ENCODE measurements at regions not wholly inside any gene's neighbourhood (a gene's known extent, or its start where the extent isn't known, plus 50 kb on each side); places are given as distances from the start of the nearest gene placed in this dataset.
"Not testable (repeated sequence)": the region's sequence is repeated elsewhere in the genome, so short reads cannot be mapped to it uniquely, and the experiment has no call there.

DNA sequence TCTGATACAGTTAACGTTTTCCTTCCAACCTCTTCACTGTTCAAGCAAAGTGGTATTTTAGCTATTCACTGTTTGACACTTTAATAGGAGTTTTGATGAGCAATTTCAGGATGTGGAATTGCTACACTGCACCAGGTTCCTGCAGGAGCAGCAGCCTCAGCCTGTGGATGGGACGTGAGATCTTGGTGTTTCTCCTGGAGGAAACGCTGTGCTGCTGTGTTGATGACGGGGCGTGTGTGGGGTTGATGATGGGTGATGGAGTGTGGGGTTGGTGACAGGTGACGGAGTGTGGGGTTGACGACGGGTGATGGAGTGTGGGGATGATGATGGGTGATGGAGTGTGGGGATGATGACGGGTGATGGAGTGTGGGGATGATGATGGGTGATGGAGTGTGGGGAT is 98.9 kb downstream of the RTP5 start:
- Histone ChIP-seq H3K9ac (ENCODE audit: extremely low read depth, insufficient read length, low read length) (no peak overlapping the region), H3K56ac (ENCODE audit: insufficient read length, low read depth, low read length) (no peak overlapping the region), H2AK5ac (ENCODE audit: insufficient read length, low read length) (no peak overlapping the region), H3K4me2 (ENCODE audit: insufficient read depth, insufficient read length, low read length) (no peak overlapping the region), H3K23ac (ENCODE audit: insufficient read length, low read depth, low read length) (no peak overlapping the region), H2BK12ac (ENCODE audit: insufficient read length, low read depth, low read length) (no peak overlapping the region), H4K8ac (replicated peaks; ENCODE audit: insufficient read length, low read depth, low read length) (no peak overlapping the region), H3K9me3 (ENCODE audit: control insufficient read depth, low read depth, low read length) (no peaks in the 10 kb centered on the region), H3K4me1 (ENCODE audit: insufficient read depth, low read length) (no peaks in the 10 kb centered on the region), H2AFZ (ENCODE audit: low read length) (no peak overlapping the region), H2BK5ac (ENCODE audit: insufficient read length, low read length) (no peak overlapping the region), H3K27me3 (ENCODE audit: insufficient read depth, low read length) (no peaks in the 10 kb centered on the region), H3T11ph (ENCODE audit: low read length) (no peak overlapping the region), H4K20me1 (ENCODE audit: control insufficient read depth, insufficient read depth, insufficient read length) (no peaks in the 10 kb centered on the region), H2BK15ac (ENCODE audit: low read depth, low read length) (no peak overlapping the region), H2BK20ac (ENCODE audit: low read depth, low read length, poor library complexity, severe bottlenecking) (no peak overlapping the region), H4K91ac (ENCODE audit: insufficient read length, low read depth, low read length) (no peak overlapping the region), H3K18ac (ENCODE audit: insufficient read length, low read depth, low read length) (no peak overlapping the region), H3K23me2 (ENCODE audit: insufficient read length, low read depth, low read length, poor library complexity, severe bottlenecking) (no peaks in the 10 kb centered on the region), H4K5ac (ENCODE audit: insufficient read length, low read depth, low read length) (no peak overlapping the region), H2BK120ac (ENCODE audit: low read depth, low read length, poor library complexity, severe bottlenecking) (no peak overlapping the region), H3K79me1 (ENCODE audit: insufficient read depth, low read depth, low read length, poor library complexity, severe bottlenecking) (no peaks in the 10 kb centered on the region), H3K4ac (ENCODE audit: low read depth, low read length) (no peak overlapping the region), H3K14ac (ENCODE audit: insufficient read depth, low read length) (no peak overlapping the region), H3K27ac (ENCODE audit: insufficient read length, low read depth, low read length) (no peak overlapping the region), H3K79me2 (ENCODE audit: insufficient read depth, low read length) (peaks cover 2% of the 10 kb centered on the region; the same call in 1 of the 2 replicates)
- no peak for DNase-seq
- Mint-ChIP-seq H3K27me3 (ENCODE audit: low read depth) (no peaks in the 10 kb centered on the region; the same call in none of the 2 replicates), H3K36me3 (ENCODE audit: insufficient read depth in 1 of 3, low read depth in 3 of 3) (peaks cover 4 to 22% (median 15%) of the 10 kb centered on the region in 3 experiments; a peak in 5 of 7 replicates), H3K4me3 (no peak overlapping the region; a peak in 1 of 5 replicates), H3K27ac (no peak overlapping the region), H3K9me3 (peaks cover 0 to 7% of the 10 kb centered on the region in 2 experiments; a peak in 3 of 5 replicates), H3K4me1 (peaks cover 5 to 13% of the 10 kb centered on the region in 2 experiments)
- 100% methylated on average over 4 of the region's 9 CpGs for WGBS (ENCODE audit: extremely low coverage, insufficient read length, low lambda C conversion rate)
- TF ChIP-seq, protein P1, sequence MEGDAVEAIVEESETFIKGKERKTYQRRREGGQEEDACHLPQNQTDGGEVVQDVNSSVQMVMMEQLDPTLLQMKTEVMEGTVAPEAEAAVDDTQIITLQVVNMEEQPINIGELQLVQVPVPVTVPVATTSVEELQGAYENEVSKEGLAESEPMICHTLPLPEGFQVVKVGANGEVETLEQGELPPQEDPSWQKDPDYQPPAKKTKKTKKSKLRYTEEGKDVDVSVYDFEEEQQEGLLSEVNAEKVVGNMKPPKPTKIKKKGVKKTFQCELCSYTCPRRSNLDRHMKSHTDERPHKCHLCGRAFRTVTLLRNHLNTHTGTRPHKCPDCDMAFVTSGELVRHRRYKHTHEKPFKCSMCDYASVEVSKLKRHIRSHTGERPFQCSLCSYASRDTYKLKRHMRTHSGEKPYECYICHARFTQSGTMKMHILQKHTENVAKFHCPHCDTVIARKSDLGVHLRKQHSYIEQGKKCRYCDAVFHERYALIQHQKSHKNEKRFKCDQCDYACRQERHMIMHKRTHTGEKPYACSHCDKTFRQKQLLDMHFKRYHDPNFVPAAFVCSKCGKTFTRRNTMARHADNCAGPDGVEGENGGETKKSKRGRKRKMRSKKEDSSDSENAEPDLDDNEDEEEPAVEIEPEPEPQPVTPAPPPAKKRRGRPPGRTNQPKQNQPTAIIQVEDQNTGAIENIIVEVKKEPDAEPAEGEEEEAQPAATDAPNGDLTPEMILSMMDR (conservative IDR thresholded peaks at IDR 0.05) = no peak

DNA sequence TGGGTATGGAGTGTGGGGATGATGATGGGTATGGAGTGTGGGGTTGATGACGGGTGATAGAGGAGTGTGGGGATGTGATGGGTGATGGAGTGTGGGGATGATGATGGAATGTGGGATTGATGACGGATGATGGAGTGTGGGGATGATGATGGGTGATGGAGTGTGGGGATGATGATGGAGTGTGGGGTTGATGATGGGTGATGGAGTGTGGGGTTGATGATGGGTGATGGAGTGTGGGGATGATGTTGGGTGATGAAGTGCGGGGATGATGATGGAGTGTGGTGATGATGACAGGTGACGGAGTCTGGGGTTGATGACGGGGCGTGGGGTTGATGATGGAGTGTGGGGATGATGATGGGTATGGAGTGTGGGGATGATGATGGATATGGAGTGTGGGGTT is 99.7 kb downstream of the RTP5 start:
- H2BK15ac ChIP-seq (ENCODE audit: low read depth, low read length); H3K4me1 ChIP-seq (ENCODE audit: insufficient read depth, low read length); H4K8ac ChIP-seq (replicated peaks; ENCODE audit: insufficient read length, low read depth, low read length); DNase-seq; H3K27me3 Mint-ChIP-seq (ENCODE audit: low read depth); H3K9me3 Mint-ChIP-seq; H3K4me2 ChIP-seq (ENCODE audit: insufficient read depth, insufficient read length, low read length); H2AFZ ChIP-seq (ENCODE audit: low read length); H3K4ac ChIP-seq (ENCODE audit: low read depth, low read length); H4K5ac ChIP-seq (ENCODE audit: insufficient read length, low read depth, low read length); H3K9ac ChIP-seq (ENCODE audit: extremely low read depth, insufficient read length, low read length); H3K27ac ChIP-seq (ENCODE audit: insufficient read length, low read depth, low read length); H2BK20ac ChIP-seq (ENCODE audit: low read depth, low read length, poor library complexity, severe bottlenecking); H3K27me3 ChIP-seq (ENCODE audit: insufficient read depth, low read length); H3T11ph ChIP-seq (ENCODE audit: low read length); H3K23ac ChIP-seq (ENCODE audit: insufficient read length, low read depth, low read length); H2AK5ac ChIP-seq (ENCODE audit: insufficient read length, low read length); H2BK120ac ChIP-seq (ENCODE audit: low read depth, low read length, poor library complexity, severe bottlenecking); H2BK12ac ChIP-seq (ENCODE audit: insufficient read length, low read depth, low read length); H2BK5ac ChIP-seq (ENCODE audit: insufficient read length, low read length); H3K79me1 ChIP-seq (ENCODE audit: insufficient read depth, low read depth, low read length, poor library complexity, severe bottlenecking); H3K23me2 ChIP-seq (ENCODE audit: insufficient read length, low read depth, low read length, poor library complexity, severe bottlenecking); H3K4me3 Mint-ChIP-seq; H3K79me2 ChIP-seq (ENCODE audit: insufficient read depth, low read length); H3K9me3 ChIP-seq (ENCODE audit: control insufficient read depth, low read depth, low read length); H3K27ac Mint-ChIP-seq; H3K18ac ChIP-seq (ENCODE audit: insufficient read length, low read depth, low read length); H3K56ac ChIP-seq (ENCODE audit: insufficient read length, low read depth, low read length); H4K20me1 ChIP-seq (ENCODE audit: control insufficient read depth, insufficient read depth, insufficient read length); H4K91ac ChIP-seq (ENCODE audit: insufficient read length, low read depth, low read length); H3K14ac ChIP-seq (ENCODE audit: insufficient read depth, low read length): not testable (repeated sequence)
- WGBS (ENCODE audit: extremely low coverage, insufficient read length, low lambda C conversion rate) = 100% methylated on average over 6 of the region's 6 CpGs
- Mint-ChIP-seq H3K36me3 (ENCODE audit: insufficient read depth in 1 of 3, low read depth in 3 of 3) (peaks cover 5 to 23% (median 15%) of the 10 kb centered on the region in 3 experiments; a peak in 5 of 7 replicates), H3K4me1 (peaks cover 5 to 13% of the 10 kb centered on the region in 2 experiments)
